ENCODE measurements at regions not wholly inside any gene's neighbourhood (a gene's known extent, or its start where the extent isn't known, plus 50 kb on each side); places are given as distances from the start of the nearest gene placed in this dataset.

DNA sequence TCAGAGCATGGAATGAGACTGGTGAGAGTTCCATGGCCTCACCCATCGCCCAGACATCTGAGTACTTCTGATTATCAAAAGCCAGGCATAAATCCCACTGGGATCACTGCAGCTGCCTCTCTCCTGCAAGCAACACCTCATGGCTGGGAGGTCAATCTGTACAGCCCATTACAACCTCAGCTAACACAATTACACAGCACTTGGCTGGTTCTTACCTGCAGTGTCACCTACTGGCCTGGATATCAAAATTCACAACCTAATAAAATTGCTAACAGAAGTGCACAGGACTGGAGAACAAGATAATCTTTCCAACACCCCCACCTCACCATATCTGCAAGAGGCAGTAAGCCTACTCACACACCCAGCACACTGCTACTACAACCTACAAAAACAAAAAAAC is 341.7 kb upstream of the NDST3 start:
- H3K36me3 ChIP-seq (ENCODE audit: low read depth): no peaks in the 10 kb centered on the region
- no peak overlapping the region for H3K4me3 ChIP-seq (ENCODE audit: severe bottlenecking)
- H3K9me3 ChIP-seq (ENCODE audit: severe bottlenecking): no peaks in the 10 kb centered on the region
- ATAC-seq (ENCODE audit: low read depth) (no peak), DNase-seq (ENCODE audit: low spot score) (no peak)
- H3K4me1 ChIP-seq (ENCODE audit: insufficient read depth, poor library complexity, severe bottlenecking): no peaks in the 10 kb centered on the region
- H3K27me3 ChIP-seq (ENCODE audit: insufficient read depth, poor library complexity, severe bottlenecking): no peaks in the 10 kb centered on the region
- H3K27ac ChIP-seq (ENCODE audit: poor library complexity, severe bottlenecking): no peak overlapping the region
- TF ChIP-seq, protein P1, sequence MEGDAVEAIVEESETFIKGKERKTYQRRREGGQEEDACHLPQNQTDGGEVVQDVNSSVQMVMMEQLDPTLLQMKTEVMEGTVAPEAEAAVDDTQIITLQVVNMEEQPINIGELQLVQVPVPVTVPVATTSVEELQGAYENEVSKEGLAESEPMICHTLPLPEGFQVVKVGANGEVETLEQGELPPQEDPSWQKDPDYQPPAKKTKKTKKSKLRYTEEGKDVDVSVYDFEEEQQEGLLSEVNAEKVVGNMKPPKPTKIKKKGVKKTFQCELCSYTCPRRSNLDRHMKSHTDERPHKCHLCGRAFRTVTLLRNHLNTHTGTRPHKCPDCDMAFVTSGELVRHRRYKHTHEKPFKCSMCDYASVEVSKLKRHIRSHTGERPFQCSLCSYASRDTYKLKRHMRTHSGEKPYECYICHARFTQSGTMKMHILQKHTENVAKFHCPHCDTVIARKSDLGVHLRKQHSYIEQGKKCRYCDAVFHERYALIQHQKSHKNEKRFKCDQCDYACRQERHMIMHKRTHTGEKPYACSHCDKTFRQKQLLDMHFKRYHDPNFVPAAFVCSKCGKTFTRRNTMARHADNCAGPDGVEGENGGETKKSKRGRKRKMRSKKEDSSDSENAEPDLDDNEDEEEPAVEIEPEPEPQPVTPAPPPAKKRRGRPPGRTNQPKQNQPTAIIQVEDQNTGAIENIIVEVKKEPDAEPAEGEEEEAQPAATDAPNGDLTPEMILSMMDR (IDR thresholded peaks at IDR 0.05; ENCODE audit: poor library complexity, severe bottlenecking): no peak

DNA sequence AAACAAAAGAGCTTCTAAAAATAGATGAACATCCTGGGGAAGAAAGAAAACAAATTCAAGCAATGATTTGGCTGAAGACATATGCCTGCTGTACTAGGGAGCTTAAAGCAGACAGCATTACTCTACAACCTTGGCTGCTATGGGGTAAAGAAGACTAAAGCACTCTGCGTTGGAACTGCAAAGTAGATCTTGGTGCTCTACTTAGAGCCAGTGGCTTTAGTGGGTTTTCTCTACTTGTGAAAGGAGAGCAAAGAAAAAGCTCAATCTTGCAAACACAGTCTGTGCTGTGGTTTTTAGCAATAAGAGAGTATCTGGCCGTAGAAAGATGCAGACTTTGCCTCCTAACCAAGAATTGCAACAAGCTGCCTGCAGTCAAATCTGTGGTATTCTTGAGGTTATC is 334.7 kb upstream of the NDST3 start:
- Histone ChIP-seq H3K36me3 (ENCODE audit: low read depth) (no peaks in the 10 kb centered on the region), H3K27ac (ENCODE audit: poor library complexity, severe bottlenecking) (no peak overlapping the region), H3K27me3 (ENCODE audit: insufficient read depth, poor library complexity, severe bottlenecking) (no peaks in the 10 kb centered on the region), H3K4me1 (ENCODE audit: insufficient read depth, poor library complexity, severe bottlenecking) (no peaks in the 10 kb centered on the region), H3K4me3 (ENCODE audit: severe bottlenecking) (no peak overlapping the region), H3K9me3 (ENCODE audit: severe bottlenecking) (no peaks in the 10 kb centered on the region)
- TF ChIP-seq, protein P1 (IDR thresholded peaks at IDR 0.05; ENCODE audit: poor library complexity, severe bottlenecking): no peak
- ATAC-seq (ENCODE audit: low read depth) (no peak), DNase-seq (ENCODE audit: low spot score) (no peak)

DNA sequence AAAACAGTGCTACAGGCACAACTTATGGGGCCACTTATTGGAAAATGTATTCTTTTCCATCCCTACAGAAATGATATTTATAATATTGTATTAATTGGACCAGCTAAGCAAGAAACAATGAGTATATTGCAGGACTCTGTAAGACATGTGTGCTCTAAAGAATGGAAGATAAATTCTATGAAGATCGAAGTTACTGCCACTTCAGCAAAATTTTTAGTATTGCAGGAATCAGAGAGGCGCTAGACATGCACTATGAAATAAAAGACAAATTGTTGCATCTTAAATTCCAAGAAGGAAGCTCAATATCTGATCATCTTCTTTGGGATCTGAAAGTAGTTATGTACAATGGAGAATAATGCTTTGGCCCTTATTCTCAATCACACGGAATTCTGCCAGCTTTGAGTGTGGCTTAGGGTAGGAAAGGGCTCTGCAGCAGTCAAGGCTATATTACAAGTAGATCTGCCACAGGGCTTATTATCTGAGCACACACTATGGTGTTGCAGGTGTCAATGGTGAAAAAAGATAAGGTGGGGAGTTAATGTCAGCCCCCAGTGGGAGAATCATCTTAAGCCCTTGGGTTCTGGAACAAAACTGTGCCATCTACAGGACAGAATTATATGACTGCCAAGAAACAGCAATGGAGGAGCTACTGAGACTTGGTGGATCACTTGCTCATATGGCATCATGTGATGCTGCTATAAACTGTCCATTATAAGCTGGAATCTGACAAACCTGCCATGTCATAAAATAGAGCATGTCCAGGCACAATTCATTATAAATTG is 334.0 kb upstream of the NDST3 start:
- Histone ChIP-seq H3K27me3 (ENCODE audit: insufficient read depth, poor library complexity, severe bottlenecking) (no peaks in the 10 kb centered on the region), H3K9me3 (ENCODE audit: severe bottlenecking) (no peaks in the 10 kb centered on the region), H3K4me3 (ENCODE audit: severe bottlenecking) (no peak overlapping the region), H3K4me1 (ENCODE audit: insufficient read depth, poor library complexity, severe bottlenecking) (no peaks in the 10 kb centered on the region), H3K36me3 (ENCODE audit: low read depth) (no peaks in the 10 kb centered on the region), H3K27ac (ENCODE audit: poor library complexity, severe bottlenecking) (no peak overlapping the region)
- DNase-seq (ENCODE audit: low spot score) (no peak), ATAC-seq (ENCODE audit: low read depth) (peak; percentile 33; the same call in 1 of the 3 replicates)
- TF ChIP-seq, protein P1 (IDR thresholded peaks at IDR 0.05; ENCODE audit: poor library complexity, severe bottlenecking): peak; percentile 29

DNA sequence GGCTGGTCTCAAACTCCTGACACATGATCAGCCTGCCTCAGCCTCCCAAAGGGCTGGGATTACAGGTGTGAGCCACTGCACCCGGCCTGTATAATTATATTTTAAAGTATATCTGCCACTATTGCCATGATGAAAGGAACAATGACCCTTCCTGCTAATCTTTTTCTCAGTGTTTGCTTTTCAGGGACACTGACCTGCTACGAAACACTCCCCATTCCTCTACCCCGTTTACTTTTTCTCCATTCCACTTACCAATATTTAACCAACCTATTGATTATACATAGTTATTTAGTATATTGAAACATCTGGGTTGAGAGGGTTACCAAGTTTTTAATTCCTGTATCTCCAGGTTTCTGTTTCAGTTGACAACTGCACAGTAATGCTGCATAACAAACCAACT is 331.9 kb upstream of the NDST3 start:
- Histone ChIP-seq H3K9me3 (ENCODE audit: severe bottlenecking) (no peaks in the 10 kb centered on the region), H3K36me3 (ENCODE audit: low read depth) (no peaks in the 10 kb centered on the region), H3K4me3 (ENCODE audit: severe bottlenecking) (no peak overlapping the region), H3K27ac (ENCODE audit: poor library complexity, severe bottlenecking) (no peak overlapping the region), H3K4me1 (ENCODE audit: insufficient read depth, poor library complexity, severe bottlenecking) (no peaks in the 10 kb centered on the region), H3K27me3 (ENCODE audit: insufficient read depth, poor library complexity, severe bottlenecking) (no peaks in the 10 kb centered on the region)
- DNase-seq (ENCODE audit: low spot score) (no peak), ATAC-seq (ENCODE audit: low read depth) (no peak)
- TF ChIP-seq, protein P1 (IDR thresholded peaks at IDR 0.05; ENCODE audit: poor library complexity, severe bottlenecking): no peak

DNA sequence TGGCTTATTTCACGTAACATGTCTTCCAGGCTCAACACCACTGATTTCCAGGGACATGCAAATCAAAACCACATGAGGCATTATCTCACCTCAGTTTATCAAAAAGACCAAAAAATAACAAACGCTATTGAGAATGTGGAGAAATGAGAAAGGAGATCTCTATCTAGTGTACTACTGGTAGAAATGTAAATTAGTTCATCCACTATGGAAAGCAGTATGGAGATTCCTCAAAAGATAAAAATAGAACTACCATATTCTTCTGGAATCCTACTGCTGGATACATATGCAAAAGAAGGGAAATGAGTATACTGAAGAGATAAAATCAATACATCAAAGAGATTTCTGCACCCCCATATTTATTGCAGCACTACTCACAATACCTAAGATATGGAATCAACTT is 329.6 kb upstream of the NDST3 start:
- ATAC-seq (ENCODE audit: low read depth) (no peak), DNase-seq (ENCODE audit: low spot score) (no peak)
- H3K27ac ChIP-seq (ENCODE audit: poor library complexity, severe bottlenecking): no peak overlapping the region
- H3K9me3 ChIP-seq (ENCODE audit: severe bottlenecking): no peaks in the 10 kb centered on the region
- TF ChIP-seq, protein P1 (IDR thresholded peaks at IDR 0.05; ENCODE audit: poor library complexity, severe bottlenecking): no peak
- no peaks in the 10 kb centered on the region for H3K4me1 ChIP-seq (ENCODE audit: insufficient read depth, poor library complexity, severe bottlenecking)
- no peaks in the 10 kb centered on the region for H3K36me3 ChIP-seq (ENCODE audit: low read depth)
- no peaks in the 10 kb centered on the region for H3K27me3 ChIP-seq (ENCODE audit: insufficient read depth, poor library complexity, severe bottlenecking)
- no peak overlapping the region for H3K4me3 ChIP-seq (ENCODE audit: severe bottlenecking)
